CD4-positive, CD25-positive, alpha-beta regulatory T cell (primary cell): ENCODE measurements at regions not wholly inside any gene's neighbourhood (a gene's known extent, or its start where the extent isn't known, plus 50 kb on each side); places are given as distances from the start of the nearest gene placed in this dataset.

ENCODE experiments used
- ATAC-seq, 2 donors: fragments of 150-1000 bp; cut with Tn5 transposase; one replicate each; pipeline ENCODE4 v1.10.0; 2021; ENCODE audit warnings: low read depth in 2 of 2, moderate number of reproducible peaks in 2 of 2, moderate library complexity in 1 of 2
- DNase-seq, 3 donors: peaks; one replicate each; pipeline versions ENCODE4 v3.0.0 to v3.0.0-alpha.2; 2012 to 2022; ENCODE audit warnings: mixed read lengths in 1 of 3
- H3K27ac ChIP-seq: one replicate; pipeline ENCODE4 v1.7.0; 2013; ENCODE audit warnings: mild to moderate bottlenecking, low read length; ENCODE audit not compliant: insufficient read depth, poor library complexity, severe bottlenecking
- H3K27me3 ChIP-seq: one replicate; pipeline ENCODE4 v1.7.0; 2013; ENCODE audit warnings: low read length; ENCODE audit not compliant: control insufficient read depth, insufficient read depth
- H3K36me3 ChIP-seq: one replicate; pipeline ENCODE4 v1.7.0; 2013; ENCODE audit warnings: mild to moderate bottlenecking, low read length, moderate library complexity; ENCODE audit not compliant: control insufficient read depth, insufficient read depth
- H3K4me1 ChIP-seq: 2 replicates; pipeline ENCODE4 v1.7.0; 2013; ENCODE audit warnings: mild to moderate bottlenecking, low read length; ENCODE audit not compliant: insufficient read depth, control insufficient read depth, poor library complexity, severe bottlenecking
- H3K4me3 ChIP-seq: one replicate; pipeline ENCODE4 v1.7.0; 2013; ENCODE audit warnings: low read depth, mild to moderate bottlenecking, low read length, moderate library complexity
- H3K9me3 ChIP-seq, 2 experiments: 1 replicate in 1 of 2; 2 replicates in 1 of 2; pipeline ENCODE4 v1.7.0; 2013; ENCODE audit warnings: low read length in 2 of 2, mild to moderate bottlenecking in 1 of 2, moderate library complexity in 1 of 2; ENCODE audit not compliant: control insufficient read depth in 2 of 2
- H3K27ac Mint-ChIP-seq, 3 donors: one replicate each; pipeline ENCODE4 v1.8.0; 2020 to 2022; ENCODE audit warnings: mild to moderate bottlenecking in 3 of 3, mixed read lengths in 3 of 3, moderate library complexity in 2 of 3
- H3K27me3 Mint-ChIP-seq: one replicate; pipeline ENCODE4 v1.8.0; 2022; ENCODE audit warnings: mild to moderate bottlenecking, mixed read lengths
- H3K36me3 Mint-ChIP-seq: one replicate; pipeline ENCODE4 v1.8.0; 2020; ENCODE audit warnings: mixed read lengths
- H3K4me1 Mint-ChIP-seq, 4 donors: one replicate each; pipeline ENCODE4 v1.8.0; 2020 to 2022; ENCODE audit warnings: mixed read lengths in 4 of 4, mild to moderate bottlenecking in 1 of 4
- H3K4me3 Mint-ChIP-seq, 4 donors: one replicate each; pipeline ENCODE4 v1.8.0; 2020 to 2022; ENCODE audit warnings: mild to moderate bottlenecking in 4 of 4, mixed read lengths in 4 of 4, moderate library complexity in 3 of 4
- H3K9me3 Mint-ChIP-seq, 7 donors: one replicate each; pipeline ENCODE4 v1.8.0; 2020 to 2022; ENCODE audit warnings: mixed read lengths in 7 of 7, mild to moderate bottlenecking in 3 of 7, moderate library complexity in 2 of 7

GRCh38 chr5:175195698-175196656, 248.0 kb downstream of the DRD1 start:
- Mint-ChIP-seq H3K4me1 (no peaks in the 10 kb centered on the region), H3K4me3 (no peak overlapping the region), H3K36me3 (no peaks in the 10 kb centered on the region), H3K9me3 (peaks cover 0 to 3% (median 0%) of the 10 kb centered on the region in 7 donors), H3K27me3 (peaks cover 8% of the 10 kb centered on the region), H3K27ac (no peak overlapping the region)
- Histone ChIP-seq H3K27me3 (peaks cover 5% of the 10 kb centered on the region), H3K4me1 (no peaks in the 10 kb centered on the region), H3K4me3 (no peak overlapping the region), H3K36me3 (no peaks in the 10 kb centered on the region), H3K9me3 (no peaks in the 10 kb centered on the region), H3K27ac (no peak overlapping the region)
- DNase-seq (no peak), ATAC-seq (no peak)

- H3K36me3 ChIP-seq = no peaks in the 10 kb centered on the region
- H3K4me3 ChIP-seq = no peak overlapping the region
- H3K36me3 Mint-ChIP-seq = no peaks in the 10 kb centered on the region
- ATAC-seq (no peak), DNase-seq (no peak)
- no peaks in the 10 kb centered on the region for H3K4me1 ChIP-seq
- peaks cover 0 to 3% of the 10 kb centered on the region in 2 experiments for H3K9me3 ChIP-seq
- H3K27ac Mint-ChIP-seq = no peak overlapping the region
- peaks cover 6% of the 10 kb centered on the region for H3K27me3 Mint-ChIP-seq
- no peaks in the 10 kb centered on the region for H3K9me3 Mint-ChIP-seq
- H3K4me1 Mint-ChIP-seq = no peaks in the 10 kb centered on the region
- H3K27me3 ChIP-seq = no peaks in the 10 kb centered on the region
- no peak overlapping the region for H3K27ac ChIP-seq
- H3K4me3 Mint-ChIP-seq = no peak overlapping the region
These were observed 262.7 kb downstream of the DRD1 start for GRCh38 chr5:175181331-175181730.

- no peaks in the 10 kb centered on the region for H3K27me3 ChIP-seq
- no peaks in the 10 kb centered on the region for H3K4me1 ChIP-seq
- Mint-ChIP-seq H3K4me1 (no peaks in the 10 kb centered on the region), H3K36me3 (no peaks in the 10 kb centered on the region), H3K4me3 (no peak overlapping the region), H3K27me3 (peaks cover 8% of the 10 kb centered on the region), H3K9me3 (peaks cover 0 to 1% (median 0%) of the 10 kb centered on the region in 7 donors), H3K27ac (no peak overlapping the region)
- no peak overlapping the region for H3K4me3 ChIP-seq
- no peak overlapping the region for H3K27ac ChIP-seq
- H3K9me3 ChIP-seq = no peaks in the 10 kb centered on the region
- ATAC-seq = no peak
- no peaks in the 10 kb centered on the region for H3K36me3 ChIP-seq
- DNase-seq = no peak
These were observed 273.1 kb downstream of the DRD1 start for GRCh38 chr5:175170899-175171298.

DNA sequence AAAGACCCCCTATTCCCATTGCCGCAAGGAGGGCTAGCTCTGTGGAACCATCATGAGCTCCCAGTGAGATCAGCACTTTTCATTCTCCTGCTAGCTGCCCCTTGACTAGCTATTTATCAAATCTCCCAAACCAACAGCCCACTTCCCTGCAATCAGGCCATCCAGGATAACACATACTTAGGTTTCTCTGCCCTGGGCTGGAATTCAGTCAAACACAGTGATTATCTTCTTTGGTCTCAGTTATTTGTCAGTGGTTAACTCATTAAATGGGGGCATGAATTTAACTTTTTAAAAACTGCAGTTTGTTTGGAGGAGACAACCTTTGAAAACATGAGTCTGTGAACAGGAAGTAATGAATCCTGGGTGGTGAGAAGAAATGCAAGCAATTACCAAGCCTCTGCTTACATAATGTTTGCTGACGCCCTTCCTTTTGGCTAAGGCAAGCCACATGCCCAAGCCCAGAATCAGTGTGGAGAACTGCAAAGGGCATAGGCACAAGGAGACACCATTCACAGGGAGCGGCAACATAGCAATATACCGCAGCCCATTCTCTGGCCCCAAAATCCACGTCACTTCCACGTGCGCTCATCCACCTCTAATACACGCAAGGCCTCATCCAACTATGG, 275.0 kb downstream of the DRD1 start:
- Mint-ChIP-seq H3K27me3 (no peaks in the 10 kb centered on the region), H3K9me3 (peaks cover 0 to 1% (median 0%) of the 10 kb centered on the region in 7 donors), H3K4me3 (no peak overlapping the region), H3K27ac (peak overlapping the region in 1 of 3 donors; percentile 49), H3K36me3 (no peaks in the 10 kb centered on the region), H3K4me1 (no peaks in the 10 kb centered on the region)
- no peak overlapping the region for H3K27ac ChIP-seq
- H3K27me3 ChIP-seq = no peaks in the 10 kb centered on the region
- H3K36me3 ChIP-seq = no peaks in the 10 kb centered on the region
- H3K4me1 ChIP-seq = no peaks in the 10 kb centered on the region
- DNase-seq = no peak
- no peak for ATAC-seq
- H3K4me3 ChIP-seq = no peak overlapping the region
- H3K9me3 ChIP-seq = no peaks in the 10 kb centered on the region

DNA sequence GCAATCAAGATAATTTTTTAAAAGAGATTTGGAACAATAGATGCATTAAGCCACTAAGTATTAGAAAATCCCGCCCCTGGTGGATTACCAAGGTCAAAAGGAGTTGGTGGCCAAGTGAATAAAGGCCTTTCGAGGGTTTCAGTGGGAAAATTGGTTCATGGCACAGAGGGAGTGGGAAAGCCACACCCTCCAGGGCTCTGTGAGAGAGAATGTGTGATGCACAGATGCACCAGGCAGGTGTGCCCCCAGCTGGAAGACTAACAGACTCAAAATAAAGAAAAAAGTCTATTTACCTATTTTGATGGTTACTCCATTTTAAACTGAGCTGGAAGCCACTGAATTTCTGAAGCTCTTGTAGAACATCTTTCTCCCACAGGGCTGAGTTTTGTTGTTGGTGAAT, 278.0 kb downstream of the DRD1 start:
- H3K4me1 Mint-ChIP-seq = no peaks in the 10 kb centered on the region
- H3K36me3 Mint-ChIP-seq = no peaks in the 10 kb centered on the region
- H3K9me3 Mint-ChIP-seq = peaks cover 0 to 2% (median 0%) of the 10 kb centered on the region in 7 donors
- DNase-seq = no peak
- no peaks in the 10 kb centered on the region for H3K4me1 ChIP-seq
- H3K9me3 ChIP-seq = no peaks in the 10 kb centered on the region
- no peaks in the 10 kb centered on the region for H3K27me3 Mint-ChIP-seq
- H3K4me3 Mint-ChIP-seq = no peak overlapping the region
- no peak for ATAC-seq
- no peak overlapping the region for H3K27ac Mint-ChIP-seq
- H3K4me3 ChIP-seq = no peak overlapping the region
- no peaks in the 10 kb centered on the region for H3K36me3 ChIP-seq
- H3K27me3 ChIP-seq = no peaks in the 10 kb centered on the region
- H3K27ac ChIP-seq = no peak overlapping the region

GRCh38 chr5:175163586-175164275, 280.3 kb downstream of the DRD1 start:
- no peaks in the 10 kb centered on the region for H3K27me3 ChIP-seq
- DNase-seq (no peak), ATAC-seq (no peak)
- no peak overlapping the region for H3K27ac ChIP-seq
- Mint-ChIP-seq H3K4me1 (no peaks in the 10 kb centered on the region), H3K4me3 (no peak overlapping the region), H3K27ac (no peak overlapping the region), H3K27me3 (no peaks in the 10 kb centered on the region), H3K36me3 (no peaks in the 10 kb centered on the region), H3K9me3 (peaks cover 0 to 2% (median 0%) of the 10 kb centered on the region in 7 donors)
- no peaks in the 10 kb centered on the region for H3K36me3 ChIP-seq
- H3K9me3 ChIP-seq = no peaks in the 10 kb centered on the region
- no peaks in the 10 kb centered on the region for H3K4me1 ChIP-seq
- H3K4me3 ChIP-seq = no peak overlapping the region

- H3K4me3 ChIP-seq = no peak overlapping the region
- DNase-seq = no peak
- no peaks in the 10 kb centered on the region for H3K36me3 ChIP-seq
- no peaks in the 10 kb centered on the region for H3K27me3 ChIP-seq
- ATAC-seq = no peak
- no peaks in the 10 kb centered on the region for H3K9me3 ChIP-seq
- Mint-ChIP-seq H3K9me3 (peaks cover 0 to 2% (median 0%) of the 10 kb centered on the region in 7 donors), H3K4me1 (no peaks in the 10 kb centered on the region), H3K4me3 (no peak overlapping the region), H3K27me3 (no peaks in the 10 kb centered on the region), H3K36me3 (no peaks in the 10 kb centered on the region), H3K27ac (no peak overlapping the region)
- no peaks in the 10 kb centered on the region for H3K4me1 ChIP-seq
- no peak overlapping the region for H3K27ac ChIP-seq
These were observed 281.9 kb downstream of the DRD1 start for GRCh38 chr5:175162036-175162435.
